NCI-H345 treated with DMSO at 0.1 percent for 48 hours (cell line): ENCODE measurements at regions not wholly inside any gene's neighbourhood (a gene's known extent, or its start where the extent isn't known, plus 50 kb on each side); places are given as distances from the start of the nearest gene placed in this dataset.

Experiments
- DNase-seq: peaks from one replicate; lab custom pipeline; 2025; ENCODE audit not compliant: unreplicated experiment; lab: John Stamatoyannopoulos, UW

DNA sequence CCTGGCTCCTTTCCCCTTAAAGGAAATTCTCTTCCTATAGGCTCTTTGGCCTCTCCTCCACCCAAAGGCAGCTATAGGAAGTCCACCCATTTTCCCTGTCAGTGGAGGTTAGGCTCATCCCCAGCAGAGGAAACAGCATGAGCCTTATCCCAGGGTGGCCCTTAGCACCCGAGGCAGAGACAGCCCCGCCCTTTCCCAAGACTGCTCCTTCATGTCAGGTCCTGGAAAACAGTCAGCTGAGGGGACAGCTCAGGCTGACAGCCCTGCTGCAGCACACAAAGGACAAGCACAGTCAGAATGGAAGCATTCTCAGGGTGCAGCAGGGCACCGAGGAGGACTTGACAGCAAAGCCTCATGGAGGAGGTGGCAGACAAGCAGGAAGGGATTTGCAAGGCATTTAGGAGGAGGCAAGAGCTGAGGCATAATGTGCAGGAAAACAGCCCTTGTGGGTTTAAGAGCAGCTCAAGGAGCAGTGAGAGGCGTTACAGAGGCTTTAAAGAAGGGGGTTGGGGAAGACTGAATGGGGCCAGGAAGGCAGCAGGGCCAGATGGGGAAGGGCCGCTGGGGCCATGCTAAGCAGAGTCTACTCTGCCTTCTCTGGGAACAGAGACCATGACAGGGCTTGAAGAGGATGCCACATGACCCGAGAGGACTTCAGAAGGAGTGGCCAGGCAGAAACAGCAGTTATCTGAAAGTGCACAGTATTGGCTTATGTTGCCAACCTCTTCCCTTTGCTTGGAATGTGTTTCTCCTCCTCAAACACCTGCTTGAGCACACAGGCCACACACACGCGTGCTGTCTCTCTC is 216.6 kb downstream of the SH3BP4 start:
- DNase-seq, result no peak

DNA sequence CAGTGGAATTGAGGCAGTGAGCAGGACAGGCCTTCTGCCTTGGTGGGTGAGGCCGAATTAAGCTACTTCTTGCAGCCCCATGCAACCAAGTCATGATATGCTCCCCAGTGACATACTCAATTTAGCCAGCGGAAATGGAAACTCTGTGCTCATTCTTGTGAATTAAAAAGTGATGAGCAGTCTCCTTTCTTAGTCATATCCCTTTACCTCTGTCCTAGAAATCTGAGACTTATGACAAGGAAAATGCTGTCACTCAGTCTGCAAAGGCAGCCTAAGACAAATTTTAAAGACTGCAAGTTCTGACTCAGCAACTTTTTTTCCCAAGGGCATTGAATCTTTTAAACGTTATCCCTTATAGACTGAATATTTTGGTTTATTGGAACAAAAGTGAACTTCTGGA is 218.2 kb downstream of the SH3BP4 start:
- no peak for DNase-seq

DNA sequence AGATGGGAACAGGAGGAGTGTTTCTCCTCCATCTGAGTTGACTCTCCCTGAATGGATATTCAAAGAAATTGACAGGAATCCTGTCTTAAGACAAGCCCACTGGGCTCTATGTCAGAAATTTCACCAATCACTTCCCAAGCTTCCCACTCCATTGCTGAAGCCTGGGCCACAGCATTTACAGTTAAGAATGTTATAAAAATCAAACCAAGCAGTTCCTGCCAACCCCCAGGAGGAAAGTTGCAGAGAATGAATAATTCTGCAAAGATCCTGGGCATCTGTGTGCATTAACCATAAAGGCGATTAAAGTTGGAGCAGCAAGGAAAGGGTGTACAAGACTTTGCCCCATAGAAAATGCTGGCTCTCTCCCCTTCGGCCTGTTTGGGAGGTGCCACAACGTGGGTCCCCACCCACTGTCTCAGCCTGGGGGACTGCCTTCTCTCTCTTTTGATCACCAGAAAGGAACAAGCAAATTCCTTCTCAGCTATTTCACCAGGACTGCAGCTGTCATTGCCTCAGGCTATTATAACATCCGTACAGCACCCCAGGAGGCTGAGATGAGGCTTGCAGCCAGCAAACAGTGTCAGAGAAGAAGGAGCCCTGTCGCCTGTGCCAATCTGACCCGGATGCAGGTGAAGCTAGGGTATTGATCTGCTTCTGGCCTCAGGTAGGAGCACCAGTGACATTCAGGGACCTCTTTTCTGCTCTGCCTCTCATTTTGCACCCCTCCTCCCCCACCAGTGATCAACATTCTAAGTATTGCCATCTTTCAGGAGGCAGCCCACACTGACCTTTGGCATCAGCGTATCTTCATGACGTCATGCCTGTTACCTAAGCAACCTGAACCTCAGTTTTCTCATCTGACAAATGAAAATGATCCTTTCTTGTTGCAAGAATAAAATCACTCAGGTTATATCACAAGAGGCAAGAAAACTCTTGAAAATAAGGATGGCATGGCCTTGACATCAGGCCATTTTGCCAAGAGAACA is 219.0 kb downstream of the SH3BP4 start:
- peak; percentile 92 for DNase-seq

DNA sequence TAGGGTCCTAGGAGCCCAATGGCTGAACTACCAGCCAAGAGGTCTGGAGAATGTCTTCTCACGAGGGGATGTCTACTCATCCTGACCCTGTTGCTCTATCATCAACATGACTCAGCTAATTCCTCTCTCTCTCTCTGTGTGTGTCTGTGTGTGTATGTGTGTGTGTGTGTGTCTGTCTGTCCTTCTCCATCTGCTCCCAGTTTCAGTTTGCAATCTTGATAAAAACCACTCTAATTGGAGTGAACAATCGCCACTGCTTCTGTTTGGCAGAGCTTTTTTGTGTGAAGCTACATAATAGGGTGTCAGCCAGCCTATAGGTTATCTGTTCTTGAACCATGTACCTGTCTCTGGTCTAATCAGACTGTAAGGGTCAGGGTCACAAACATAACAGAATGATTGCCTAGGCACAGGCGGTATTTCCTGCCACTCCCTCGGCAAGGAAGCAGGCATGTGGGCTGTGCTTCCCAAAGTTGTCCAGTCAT is 219.8 kb downstream of the SH3BP4 start:
- DNase-seq, result no peak

DNA sequence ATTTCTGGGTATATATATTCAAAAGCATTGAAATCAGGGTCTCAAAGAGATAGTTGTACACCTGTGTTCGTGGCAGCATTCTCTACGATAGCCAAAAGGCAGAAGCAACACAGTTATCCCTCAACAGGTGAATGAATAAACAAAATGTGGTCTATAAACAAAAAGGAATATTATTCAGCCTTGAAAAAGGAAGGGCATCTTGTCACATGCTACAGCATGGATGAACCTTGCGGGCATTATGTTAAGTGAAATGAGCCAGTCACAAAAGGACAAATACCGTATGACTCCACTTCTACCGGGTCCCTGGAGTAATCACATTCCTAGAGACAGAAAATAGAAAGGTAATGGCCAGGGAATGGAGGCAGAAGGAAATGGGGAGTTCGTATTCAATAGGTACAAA is 228.8 kb downstream of the SH3BP4 start:
- no peak for DNase-seq

DNA sequence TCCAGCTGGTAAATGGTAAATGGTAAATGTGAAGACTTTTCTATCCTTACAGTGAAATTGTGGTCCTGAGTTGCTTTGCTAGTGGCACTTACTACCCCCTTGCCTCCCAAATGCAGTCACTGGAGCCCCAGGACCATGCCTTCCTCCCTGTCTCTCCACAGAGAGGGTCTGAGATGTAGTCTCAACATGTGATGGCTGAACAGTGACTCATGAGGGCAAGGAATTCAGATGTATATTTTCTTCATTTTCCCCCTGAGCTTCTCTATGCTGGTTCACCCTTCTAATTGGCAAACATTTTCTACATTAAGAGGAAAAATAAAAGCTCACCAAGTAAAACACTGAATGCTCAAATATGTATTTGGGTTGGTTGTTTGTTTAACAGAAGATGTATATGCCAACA is 232.0 kb downstream of the SH3BP4 start:
- DNase-seq, result no peak

DNA sequence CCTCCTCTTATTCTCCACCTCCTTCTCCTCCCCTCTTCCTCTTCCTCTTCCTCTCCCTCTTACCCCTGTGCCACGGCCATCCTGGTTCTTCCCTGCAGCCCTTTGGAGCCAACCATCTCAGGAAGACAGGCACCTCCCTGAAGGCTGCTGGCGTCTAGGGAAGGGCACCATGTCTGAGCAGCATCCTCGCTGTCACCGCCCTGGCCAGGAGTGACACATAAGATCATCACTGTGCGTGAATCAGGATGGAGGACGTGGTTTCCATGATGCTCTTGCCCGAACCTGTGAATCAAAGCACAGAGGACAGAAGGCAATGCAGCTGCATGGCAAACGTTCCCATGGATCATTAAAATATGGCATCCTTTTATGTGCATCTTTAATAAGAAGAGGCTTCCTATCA is 236.0 kb downstream of the SH3BP4 start:
- no peak for DNase-seq

DNA sequence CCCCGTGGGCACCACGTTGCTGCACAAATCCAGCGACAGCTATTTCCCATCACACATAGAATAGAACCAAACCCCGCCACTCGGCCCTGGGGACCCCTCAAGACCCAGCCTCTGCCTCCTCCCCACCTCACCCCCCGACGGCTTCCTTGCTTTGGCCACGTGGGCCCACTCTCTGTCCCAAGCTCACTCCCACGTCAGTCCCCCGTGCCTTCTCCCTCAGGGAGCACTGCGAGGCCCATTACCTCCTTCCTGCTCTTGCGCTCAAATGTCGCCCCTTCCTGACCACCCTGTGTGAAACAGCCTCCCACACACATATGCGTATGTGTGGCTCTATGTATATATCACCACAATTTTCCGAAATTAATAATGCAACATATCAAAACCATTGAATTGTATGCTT is 239.7 kb downstream of the SH3BP4 start:
- no peak for DNase-seq

DNA sequence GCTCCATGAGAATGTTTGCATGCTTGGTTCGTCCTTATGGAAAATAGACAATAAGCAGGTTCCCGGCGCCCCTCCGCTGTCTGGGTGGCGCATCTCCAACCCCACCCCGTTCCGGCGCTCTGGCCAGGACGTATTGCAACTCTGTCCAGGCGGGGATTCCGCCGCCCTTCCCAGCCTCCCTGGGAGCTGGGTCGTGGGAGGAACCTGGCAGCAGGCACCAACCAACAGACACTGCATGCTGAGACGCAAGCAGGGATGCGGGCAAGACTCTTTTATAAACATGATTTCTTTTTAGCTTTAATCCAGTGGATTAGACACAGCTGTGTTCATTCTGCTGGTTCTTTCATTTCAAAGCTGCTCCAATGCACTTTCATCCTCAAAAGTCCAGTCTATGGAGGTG is 240.2 kb downstream of the SH3BP4 start:
- no peak for DNase-seq

DNA sequence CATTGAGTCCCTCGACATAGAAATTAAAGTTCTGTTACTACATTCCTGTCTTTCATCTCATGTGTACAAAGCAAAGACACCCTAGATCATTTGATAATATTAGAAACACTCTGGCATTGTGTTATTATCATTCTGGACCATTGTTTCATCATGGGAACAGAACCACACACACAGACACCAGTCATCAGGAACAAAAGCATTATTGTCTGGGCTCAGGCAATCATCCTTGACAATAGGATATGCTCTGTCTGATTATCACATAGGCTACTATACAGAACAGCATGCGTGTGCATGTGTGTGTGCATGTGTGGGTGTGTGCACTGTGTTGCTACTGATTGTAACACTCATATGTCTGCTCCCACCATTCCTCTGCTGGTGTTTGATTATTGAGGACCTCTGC is 242.5 kb downstream of the SH3BP4 start:
- DNase-seq, result no peak

DNA sequence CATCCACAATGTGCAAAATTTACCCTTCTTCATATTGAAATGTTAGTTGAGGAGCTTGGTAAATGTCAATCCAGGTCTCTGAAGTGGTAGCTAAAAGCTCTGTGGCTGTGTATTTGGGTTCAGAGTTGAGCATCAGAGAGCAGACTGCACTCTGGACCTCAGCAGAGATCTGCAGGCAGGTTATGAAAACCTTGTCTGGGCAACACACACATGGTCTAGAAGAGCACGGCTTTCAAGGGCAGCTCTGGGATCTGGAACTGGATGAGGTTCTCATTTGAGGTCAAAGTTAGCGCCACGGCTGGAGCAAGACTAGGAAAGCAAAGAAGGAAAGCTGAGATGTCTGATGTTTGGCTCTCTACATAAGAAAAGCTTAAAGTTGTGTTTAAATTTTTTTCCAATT is 243.0 kb downstream of the SH3BP4 start:
- no peak for DNase-seq

DNA sequence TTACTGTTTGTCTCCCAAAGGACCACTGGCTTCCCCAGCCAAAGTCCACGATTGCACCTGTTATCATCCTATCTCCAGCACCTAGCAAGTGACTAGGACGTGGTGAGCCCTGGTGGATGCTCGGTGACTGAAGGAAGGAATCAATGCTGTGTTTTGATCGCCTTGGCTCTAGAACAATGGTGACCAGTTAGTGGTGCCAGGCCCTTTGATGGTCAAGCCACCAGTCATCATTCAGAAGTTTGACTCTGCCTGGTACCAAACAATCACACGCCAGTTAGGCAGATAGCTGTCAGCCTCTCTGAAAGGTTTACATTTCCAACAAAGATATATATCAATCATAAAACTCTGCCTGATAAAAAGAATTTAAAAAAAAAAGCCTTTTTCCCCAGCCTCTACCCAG is 244.1 kb downstream of the SH3BP4 start:
- DNase-seq, result no peak

DNA sequence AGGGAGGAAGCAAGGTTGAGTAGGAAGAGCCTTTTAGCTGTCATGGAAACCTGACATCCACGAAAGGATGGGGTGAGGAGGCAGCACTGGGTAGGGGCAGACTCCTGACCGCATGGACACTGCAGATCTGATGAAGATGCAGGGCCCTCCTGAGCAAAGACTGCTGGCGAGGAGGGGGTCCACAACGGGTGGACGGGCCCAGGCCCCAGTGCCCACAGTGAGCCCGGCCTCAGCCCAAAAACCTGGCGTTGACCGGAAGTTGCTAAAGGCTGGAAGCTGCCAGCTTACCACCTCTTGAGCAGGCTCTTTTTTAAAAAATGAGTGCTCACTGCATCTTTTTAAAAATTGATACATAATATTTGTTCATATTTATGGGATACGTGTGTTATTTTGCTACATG is 247.3 kb downstream of the SH3BP4 start:
- DNase-seq, result no peak

DNA sequence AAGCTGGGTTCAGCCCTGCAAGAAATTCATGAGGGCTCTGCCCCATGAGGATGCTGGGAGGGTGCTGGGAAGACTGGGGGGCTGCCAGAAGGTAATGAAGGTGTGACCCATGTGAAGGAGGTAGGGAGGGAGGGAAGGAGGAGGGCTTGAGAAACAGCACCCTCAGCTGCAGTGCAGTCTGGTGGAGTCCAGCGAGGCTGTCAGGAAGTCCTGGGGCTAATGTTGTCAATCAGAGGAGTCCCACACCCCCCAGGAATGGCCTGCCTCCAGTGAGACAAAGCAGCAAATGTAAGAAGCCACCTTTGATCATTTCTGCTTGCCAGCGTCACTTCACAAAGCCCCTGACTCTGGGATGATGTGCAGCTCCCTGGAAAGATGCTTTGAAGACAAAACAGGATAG is 248.4 kb downstream of the SH3BP4 start:
- no peak for DNase-seq

DNA sequence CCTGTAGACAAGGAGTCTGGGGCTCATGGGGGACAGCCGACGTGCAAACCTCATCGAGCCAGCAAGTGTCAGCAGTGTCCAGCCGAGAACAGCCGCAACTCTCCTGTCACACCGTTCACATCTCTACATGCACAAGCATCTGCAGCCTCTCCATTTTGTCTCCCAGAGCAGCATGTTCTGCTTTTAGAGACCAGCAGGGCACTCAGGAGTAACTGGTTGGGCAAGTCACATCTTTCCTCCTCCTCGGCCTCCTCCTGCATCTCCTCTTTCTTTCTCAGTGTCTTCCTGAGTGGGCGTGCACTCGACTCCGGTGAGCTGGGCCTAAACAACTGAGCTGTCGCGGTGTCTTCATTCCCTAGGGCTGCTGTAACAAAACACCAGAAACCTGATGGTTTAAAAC is 249.9 kb downstream of the SH3BP4 start:
- DNase-seq, result no peak

DNA sequence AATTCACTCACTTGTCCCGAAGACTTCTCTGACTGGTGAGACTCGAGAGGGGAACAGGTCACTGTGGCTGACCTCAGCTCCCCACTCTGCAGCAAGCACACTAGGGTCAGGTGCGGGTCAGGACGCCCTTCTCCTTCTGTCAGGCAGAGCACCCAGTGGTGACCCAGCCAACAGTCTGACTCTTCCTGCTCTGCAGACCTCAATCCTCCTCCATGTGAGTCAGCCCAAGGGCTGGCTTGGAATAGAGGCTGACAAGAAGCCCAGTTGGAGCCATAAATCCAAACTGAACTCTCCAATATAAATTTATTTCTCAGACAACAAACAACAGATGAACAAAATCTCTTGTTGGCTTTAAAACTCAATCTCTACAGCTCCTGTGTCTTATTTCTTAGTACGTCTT is 253.1 kb downstream of the SH3BP4 start:
- no peak for DNase-seq

DNA sequence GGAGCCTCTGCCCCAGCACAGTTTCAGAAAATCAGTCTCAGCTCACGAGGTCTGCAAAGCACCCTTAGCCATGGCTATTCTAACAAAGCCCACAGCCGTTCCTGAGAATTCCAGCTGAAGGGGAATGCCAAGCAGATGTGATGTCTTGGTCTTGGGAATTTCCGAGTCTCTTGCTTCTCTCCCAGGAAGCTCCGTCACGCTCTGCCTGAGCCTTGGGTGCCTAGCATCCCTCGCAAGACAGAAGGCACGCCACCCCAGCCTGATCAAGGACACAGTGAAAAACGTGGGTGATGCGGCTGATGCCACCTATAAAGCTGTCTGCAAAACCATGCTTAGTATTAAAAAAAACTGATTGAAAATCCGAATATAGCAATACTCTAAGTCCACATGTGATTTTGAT is 254.6 kb downstream of the SH3BP4 start:
- DNase-seq, result no peak

DNA sequence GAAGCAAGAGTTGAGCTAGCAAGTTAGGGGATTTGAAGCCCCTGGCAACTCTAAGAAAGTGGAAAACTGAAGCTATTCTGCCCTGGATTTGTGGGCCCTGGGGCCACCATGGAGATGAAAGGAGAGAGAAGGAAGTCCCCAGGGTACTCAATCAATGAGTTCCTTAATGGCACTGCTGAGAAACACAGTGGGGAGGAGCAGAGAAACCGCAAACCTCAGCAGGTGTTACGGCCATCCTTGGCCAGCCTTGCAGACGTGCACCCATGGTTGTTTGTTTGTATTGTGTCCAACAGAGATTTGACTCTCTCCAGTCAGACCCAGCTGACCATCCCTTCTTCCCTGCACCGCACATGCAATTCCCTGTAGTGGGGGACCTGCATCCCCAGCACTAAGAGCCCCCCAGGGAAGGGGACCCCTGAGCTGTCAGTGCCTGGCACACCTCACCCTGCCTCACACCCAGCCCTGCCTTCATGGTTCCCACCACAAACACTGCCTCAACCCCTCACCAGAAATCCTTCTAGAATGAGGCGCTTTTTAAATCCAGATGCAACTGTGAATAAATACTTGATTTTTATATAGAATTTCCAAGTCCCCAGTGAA is 255.3 kb downstream of the SH3BP4 start:
- no peak for DNase-seq

DNA sequence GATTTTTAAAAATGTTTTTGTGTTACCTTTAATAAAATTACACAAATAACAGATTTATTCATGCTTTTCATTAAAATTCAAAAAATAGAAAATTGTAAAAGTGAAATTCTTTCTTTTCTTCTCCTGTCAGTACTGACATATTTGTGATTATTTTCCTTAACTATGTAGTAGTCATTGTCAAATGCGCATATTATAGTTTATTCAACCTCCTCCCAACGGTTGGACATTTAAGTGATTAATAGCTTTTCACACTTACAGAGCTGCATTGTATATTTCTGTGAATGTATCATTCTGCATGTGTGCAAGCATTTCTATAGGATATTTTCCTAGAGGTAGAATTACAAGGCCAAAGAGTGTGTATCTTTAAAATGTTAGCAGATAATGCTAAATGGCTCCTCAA is 259.2 kb downstream of the SH3BP4 start:
- no peak for DNase-seq

DNA sequence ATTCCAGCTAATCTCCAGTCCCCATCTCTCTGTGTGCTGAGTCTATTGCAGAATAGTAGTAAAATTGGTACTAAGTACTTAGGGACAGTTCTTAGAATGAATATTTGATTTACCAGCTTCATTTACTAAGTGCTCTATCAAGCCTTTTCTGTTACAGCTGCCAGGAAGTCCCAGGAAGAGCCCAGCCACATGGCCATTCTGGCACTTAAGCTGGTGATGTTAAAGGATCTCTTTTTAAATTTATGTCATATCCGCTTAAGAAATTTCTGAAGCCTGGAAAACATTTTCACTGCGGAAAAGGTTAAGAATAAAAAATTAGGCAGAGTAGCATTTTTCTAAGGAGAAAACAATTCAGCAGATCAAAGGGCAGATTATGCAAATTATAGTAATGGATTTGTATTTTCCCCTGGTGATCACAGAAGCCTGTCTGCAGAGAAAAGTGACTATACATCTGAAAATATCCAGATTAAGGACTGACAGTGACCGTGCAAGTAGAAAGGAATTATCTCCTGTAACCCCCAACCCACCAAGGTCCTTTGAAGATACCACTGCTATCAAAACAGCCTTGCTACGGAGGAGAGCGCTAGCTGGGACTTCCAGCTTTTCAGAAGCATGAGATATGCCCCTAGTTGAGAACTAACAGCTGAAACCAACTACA is 260.8 kb downstream of the SH3BP4 start:
- DNase-seq, result no peak

DNA sequence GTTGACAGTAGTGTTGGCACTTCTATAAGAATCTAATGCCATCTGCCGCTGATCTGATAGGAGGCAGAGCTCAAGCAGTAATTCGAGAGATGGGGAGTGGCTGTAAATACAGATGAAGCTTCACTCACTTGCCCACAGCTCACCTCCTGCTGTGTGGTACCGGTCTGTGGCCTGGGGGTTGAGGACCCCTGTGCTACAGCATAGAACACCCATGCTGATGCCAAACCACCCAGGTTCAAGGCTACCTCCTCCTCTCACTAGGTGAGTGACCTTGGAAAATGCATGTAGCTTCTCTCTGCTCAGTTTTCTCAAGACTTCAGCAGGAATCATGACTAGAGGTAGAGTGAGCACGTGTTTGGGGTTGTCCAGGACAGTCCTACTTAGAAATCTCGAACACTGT is 263.4 kb downstream of the SH3BP4 start:
- DNase-seq, result no peak
